HG02588 (cell line): ENCODE measurements at regions not wholly inside any gene's neighbourhood (a gene's known extent, or its start where the extent isn't known, plus 50 kb on each side); places are given as distances from the start of the nearest gene placed in this dataset.
"Not testable (repeated sequence)": the region's sequence is repeated elsewhere in the genome, so short reads cannot be mapped to it uniquely, and the experiment has no call there.

Experiments used
- ATAC-seq: cut with Tn5 transposase; IDR thresholded peaks from one replicate; pipeline ENCODE4 v1.9.1; 2021; ENCODE audit warnings: mild to moderate bottlenecking, moderate library complexity; ENCODE audit not compliant: unreplicated experiment

DNA sequence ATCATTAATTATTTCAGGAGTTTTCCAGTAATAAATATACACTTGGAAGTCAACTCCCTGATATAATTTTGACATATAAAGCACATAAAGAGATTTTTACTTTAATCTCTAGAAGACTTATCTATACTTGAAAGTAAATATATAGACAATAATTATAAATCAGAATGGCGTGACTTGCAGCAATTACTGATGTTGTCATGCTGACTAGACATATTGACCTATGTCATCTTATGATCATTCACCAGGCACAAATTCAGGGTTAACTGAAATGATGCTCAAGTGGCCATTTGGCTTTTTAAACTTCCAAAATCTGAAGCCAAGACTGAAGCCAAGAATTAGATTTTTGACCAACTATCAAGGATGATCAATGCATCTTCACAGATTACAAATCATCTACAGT, 192.2 kb downstream of the MCHR2 start:
- ATAC-seq = no peak

DNA sequence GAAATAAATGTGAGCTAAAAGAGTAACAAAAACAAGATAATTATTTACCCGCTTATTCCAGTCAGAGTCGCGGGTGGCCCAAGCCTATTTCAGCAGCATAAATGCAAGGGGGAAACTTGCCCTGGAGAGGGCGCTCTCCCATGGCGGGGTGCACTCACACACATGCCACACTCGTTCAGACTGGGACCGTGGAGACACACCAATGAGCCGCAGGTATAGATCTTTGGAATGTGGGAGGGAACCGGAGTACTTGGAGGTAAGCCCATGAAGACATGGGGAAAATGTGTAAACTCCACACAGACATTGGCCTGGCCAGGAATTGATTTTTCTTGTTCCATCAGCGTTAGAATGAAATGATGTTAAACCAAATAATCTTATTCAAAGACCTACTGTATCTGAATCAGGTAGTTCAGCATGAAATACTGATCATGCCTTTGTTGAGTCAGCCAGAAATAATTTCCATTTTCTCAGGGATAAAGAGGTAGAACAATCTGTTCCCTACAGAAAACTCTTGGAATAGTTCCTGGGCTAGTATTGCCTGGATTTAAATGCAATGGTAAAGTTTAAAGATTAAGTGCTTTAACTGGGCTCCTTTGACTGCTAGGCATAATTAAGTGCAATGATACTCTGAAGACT, 191.5 kb downstream of the MCHR2 start:
- no peak for ATAC-seq

DNA sequence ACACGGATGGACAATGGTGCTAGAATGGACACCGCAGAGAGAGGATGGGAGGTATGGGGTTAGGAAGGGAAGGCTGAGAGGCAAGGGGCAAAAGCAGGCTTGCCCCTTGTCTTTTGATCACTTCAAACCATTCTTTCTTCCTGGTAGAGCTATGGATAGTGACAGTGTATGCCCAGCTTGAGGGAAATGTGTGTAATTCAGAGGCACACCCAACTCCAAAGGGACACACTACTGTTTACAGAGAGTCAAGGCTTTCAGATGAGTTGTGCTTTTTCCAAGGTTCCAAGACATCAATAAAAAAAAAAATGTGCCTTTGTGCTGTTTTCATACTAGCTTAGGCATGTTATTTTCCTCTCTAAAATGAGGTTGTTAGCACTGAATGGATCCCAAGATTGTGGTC, 185.0 kb downstream of the MCHR2 start:
- no peak for ATAC-seq

DNA sequence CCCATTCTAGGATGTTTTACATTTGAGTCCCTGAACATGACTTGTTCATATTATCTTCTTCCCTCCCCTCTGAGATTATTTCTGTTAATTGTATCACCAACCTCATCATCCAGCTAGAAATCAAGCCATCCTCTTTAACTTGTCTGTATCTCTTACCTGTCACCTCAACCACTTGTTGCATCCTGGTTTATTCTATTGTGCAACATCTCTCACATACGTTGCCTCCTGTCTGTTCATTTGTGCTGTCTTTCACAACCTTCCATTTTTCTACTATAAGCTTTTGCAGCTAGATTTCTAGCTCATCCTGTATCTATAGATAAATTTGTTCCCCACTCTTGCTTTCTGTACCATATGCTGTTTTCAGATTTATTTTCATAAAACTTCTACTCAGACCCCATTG, 183.7 kb downstream of the MCHR2 start:
- ATAC-seq = no peak

DNA sequence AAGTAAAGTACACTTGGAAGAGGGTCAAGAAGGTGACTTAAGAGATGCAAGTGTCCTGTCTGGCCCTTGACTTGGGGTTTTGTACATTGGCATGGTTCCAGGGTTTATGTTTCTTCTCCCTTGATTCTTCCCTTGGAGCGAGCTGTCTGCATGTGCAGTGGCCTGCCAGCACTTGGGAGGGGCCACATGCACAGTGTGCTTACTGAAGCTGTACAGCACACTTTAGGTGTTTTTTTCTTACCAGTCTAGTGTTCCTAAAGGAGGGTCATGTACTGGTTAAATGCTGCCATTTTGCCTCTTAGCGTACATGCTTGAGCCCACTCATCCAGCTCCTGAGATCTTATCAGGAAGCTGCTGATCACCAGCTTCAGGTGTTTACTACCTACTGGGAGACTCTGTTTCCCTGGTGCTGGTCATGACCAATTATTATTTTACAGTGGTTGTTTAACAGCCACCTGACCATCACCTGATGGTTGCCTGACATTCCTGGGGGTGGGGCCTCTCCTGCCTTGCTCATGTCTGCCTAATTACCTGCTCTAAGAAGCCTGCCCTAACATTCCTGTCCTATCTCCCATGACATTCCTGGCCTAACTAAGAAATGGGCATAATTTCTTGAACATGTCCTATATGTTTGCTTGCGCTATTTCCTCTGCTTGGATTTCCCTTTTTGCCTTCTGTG, 182.9 kb downstream of the MCHR2 start:
- ATAC-seq = no peak

DNA sequence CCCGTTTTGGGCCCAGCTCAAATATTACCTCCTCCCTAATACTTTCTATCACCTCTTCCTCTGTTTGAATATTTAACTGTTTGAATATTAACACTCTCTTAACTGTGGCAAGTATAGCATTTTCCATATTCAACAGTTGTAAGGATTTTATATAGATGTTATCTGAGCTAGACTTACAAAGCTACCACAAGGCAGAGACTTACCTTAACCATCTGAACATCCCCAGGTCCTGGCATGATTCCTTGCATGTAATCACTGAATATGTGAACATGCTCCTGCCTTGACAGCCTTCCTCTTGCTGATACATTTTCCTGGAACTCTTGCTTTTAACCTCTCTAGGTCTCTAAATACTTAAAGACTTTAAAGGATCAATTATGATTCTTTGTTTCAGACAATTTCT, 182.4 kb downstream of the MCHR2 start:
- no peak for ATAC-seq

DNA sequence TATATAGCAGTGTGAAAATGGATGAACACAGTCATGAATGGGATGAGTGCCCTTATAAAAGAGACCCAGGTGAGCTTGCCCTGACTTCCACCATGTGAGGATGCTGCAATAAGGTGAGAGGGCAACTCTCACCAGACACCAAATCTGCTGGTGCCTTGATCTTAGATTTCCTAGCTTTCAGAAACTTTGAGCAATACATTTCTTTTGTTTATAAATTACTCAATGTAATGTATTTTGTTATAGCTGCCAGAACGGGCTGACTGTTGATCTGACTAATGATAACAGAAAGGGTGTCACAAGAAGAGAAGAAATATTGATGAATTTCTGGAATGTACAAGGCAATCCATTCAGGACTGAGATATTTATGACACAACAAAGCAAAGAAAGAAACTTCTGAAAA, 180.5 kb downstream of the MCHR2 start:
- ATAC-seq = no peak

DNA sequence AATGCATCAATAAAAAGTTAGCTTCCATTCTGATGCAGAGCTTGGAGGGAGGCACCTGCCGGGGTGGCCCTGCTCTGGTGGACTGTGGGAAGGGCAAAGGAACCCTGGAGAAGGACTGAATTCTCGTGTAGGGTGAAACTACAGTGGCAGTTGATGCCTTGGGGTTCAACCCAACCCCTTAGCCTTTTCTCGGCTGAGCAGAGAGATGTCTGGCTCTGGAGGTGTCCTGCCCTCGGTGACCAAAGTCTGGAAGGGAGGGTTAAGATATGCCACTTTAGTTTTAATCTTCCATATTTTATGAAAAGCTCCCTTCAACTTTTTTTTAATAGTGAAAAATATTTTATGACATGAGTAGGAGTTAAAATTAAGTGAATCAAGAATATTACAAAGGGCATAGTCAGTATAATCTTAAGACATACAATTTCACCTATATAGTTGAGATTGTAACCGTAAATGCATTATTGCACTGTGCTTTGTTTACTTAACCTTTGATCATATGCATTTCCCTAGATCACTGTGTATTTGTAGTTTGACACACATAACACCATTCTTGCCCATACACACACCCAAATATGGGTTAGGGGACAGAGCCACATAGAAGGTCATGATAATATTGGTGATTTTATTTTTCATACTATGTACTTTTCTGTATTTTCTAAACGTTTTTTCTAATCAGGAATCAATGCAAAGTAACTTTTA, 179.6 kb downstream of the MCHR2 start:
- ATAC-seq = no peak

DNA sequence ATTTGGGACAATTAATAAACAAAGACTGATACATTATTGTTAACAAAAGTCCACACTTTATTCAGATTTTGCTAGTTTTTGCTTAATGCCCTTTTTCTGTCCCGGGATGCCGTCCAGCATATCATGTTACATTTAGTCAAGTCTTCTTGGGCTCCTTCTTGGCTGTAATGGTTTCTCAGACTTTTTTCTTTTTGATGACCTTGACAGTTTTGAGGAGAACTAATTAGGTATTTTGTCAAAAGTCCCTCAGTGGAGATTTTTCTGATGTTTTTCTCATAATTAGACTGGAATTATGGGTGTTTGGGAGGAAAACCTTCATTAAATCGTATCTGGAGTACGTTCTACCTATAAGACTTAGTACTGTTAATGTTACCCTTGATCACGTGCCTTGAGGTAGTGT, 177.2 kb downstream of the MCHR2 start:
- no peak for ATAC-seq

DNA sequence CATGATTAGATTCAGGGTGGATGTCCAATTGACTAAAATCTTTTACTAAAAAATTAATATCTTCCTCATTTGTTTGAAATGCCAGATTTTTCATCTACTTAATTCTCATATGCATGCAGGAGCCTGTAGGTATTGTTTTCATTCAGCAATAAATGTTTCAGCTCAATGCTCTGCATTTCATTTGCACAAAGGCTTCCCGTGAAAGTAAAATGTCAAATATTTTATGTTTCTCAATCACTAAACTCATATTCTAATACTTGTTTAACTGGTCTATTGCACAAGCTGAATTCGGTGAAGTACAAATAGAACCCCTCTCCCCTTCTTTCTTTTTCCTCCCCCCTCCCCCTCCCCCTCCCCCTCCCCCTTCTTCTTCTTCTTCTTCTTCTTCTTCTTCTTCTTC, 175.9 kb downstream of the MCHR2 start:
- ATAC-seq = no peak

DNA sequence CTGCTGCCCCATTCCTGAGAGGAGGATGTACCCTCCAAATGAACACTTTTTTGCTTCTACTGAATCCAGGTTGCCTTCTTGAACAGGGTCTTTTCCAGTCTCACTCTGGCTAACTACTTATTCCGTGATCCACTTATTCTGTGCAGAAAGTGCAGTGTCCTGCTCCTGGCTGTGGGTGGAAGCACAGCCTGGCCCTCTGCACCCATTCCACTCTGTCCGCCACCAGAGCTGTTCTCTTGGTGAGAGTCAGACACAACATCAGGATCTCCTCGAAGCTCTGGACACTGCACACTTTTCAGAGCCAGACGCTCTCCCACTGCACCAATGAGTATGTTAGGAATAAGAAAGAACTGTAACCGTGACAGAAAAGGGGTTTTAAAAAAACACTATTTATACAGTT, 174.2 kb downstream of the MCHR2 start:
- no peak for ATAC-seq

DNA sequence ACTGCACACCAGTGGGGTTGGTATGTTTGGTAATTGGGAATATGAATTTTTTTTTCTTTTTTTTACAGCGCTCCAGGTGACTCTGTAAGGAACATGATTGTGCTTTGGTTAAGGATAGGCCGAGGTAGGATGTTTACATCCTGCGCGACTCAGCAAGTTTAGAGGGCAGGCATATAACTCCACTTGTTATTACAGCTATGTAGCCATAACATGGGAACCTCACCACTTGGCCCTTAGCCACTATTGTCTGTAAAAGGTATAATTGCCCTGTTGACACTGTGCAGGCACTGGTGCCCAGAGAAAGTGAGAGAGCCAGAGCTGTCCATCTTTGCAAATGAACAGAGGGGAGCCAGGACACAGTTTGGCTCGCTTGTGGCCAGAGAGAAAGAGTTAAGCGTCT, 172.9 kb downstream of the MCHR2 start:
- no peak for ATAC-seq

DNA sequence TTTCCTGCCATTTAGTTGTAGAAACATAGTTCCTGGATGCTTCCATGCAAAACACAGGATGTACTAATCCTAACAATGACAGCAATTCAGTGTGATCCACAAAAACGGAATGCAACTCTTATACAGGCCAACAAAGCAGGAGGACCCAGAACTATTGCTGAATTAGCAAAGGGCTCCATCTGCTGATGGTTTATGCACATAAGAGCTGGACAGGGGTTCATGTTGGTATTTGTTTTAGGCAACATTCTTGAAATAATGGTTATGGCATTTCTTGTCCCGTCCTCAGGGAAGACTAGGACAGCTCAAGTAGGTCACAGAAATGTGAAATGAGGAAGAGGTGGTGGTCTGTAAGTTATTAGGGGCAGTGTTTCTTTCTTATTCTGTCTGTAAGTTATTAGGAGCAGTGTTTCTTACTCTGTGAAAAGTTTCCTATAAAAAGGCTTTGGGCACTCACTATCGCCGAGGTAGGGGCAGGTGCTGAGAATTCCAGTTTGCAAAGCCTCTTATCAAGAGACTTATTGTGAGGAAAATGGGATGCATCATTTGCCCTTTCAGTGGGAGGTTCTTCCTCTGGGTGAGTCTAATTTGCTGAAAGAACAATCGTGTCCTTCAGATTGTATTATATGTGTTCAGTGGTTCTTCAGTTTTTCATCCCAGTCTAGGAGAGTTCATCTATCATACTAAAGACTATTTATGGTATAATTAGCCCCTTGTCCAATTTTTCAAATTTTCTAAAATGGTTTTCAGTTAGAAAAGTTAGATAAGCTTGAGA, 171.1 kb downstream of the MCHR2 start:
- no peak for ATAC-seq

DNA sequence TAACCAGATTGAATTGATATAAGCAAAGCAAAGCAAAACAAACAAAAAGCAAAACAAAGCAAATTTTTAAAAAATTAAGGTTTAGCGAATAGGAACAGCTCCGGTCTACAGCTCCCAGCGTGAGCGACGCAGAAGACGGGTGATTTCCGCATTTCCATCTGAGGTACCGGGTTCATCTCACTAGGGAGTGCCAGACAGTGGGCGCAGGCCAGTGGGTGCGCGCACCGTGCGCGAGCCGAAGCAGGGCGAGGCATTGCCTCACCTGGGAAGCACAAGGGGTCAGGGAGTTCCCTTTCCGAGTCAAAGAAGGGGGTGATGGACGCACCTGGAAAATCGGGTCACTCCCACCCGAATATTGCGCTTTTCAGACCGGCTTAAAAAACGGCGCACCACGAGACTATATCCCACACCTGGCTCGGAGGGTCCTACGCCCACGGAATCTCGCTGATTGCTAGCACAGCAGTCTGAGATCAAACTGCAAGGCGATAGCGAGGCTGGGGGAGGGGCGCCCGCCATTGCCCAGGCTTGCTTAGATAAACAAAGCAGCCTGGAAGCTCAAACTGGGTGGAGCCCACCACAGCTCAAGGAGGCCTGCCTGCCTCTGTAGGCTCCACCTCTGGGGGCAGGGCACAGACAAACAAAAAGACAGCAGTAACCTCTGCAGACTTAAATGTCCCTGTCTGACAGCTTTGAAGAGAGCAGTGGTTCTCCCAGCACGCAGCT, 170.3 kb downstream of the MCHR2 start:
- ATAC-seq = not testable (repeated sequence)

DNA sequence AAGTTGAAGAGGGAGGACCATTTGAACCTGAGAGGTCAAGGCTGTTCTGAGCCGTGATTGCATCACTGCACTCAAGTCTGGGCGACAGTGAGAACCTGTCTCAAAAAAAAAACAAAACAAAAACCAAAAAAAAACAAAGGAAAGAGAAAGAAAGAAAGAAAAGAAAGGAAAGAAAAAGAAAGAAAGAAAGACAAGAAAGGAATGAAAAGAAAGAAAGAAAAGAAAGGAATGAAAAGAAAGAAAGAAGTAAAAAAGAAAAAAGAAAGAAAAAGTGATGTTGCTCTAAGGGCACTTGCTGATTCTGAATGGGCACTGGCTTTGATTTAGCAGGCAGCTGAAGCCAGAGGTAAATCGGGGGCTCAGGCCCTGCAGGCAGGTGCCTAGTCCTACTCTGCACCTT, 161.0 kb downstream of the MCHR2 start:
- ATAC-seq = no peak

DNA sequence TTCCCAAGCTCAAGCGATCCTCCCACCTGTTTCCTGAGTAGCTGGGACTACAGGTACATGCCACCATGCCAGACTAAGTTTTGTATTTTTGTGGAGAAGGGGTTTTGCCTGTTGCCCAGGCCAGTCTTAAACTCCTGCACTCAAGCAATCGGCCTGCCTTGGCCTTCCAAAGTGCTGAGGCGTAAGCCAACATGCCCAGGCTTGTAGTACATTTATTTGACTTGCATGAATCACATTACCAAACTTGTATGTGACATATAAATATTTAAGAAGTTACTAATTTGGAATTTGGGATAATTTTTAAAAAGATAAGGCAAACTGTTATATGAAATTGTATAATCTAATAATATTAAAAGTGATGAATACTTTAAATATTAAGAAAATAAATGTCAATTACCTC, 157.6 kb downstream of the MCHR2 start:
- ATAC-seq = no peak

DNA sequence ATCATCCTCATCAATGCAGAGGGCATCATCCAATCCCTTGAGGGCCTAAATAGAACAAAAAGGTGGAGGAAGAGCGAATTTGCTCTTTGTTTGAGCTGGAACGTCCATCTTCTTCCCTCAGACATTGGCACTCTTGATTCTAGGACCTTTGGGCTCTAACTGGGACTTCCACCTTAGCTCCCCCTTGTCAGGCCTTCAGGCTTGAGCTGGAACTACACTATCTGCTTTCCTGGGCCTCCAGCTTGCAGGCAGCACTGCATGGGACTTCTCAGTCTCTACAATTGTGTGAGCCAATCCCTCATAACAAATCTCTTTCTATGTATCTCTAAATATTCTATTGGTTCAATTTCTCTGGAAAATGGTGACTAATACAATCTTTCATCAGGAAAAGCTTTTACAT, 155.4 kb downstream of the MCHR2 start:
- no peak for ATAC-seq

DNA sequence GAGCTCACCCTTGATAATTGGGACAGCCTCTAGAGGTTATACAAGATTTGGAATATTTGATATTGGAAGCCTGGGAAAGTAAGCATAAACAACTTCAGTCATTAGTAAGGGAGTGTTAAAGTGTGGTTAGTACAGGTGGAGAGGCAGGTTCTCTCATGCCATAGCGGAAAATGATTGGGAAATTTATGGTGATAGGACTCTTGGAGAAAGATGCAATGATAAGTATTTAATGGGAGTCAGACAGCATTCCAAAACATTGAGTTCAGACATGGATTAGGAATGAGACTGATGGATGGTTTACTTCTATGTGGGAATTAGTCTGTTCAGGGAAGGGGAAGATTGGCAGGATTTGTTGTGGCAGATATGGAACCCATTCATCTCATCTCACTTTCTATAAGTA, 152.7 kb downstream of the MCHR2 start:
- no peak for ATAC-seq

DNA sequence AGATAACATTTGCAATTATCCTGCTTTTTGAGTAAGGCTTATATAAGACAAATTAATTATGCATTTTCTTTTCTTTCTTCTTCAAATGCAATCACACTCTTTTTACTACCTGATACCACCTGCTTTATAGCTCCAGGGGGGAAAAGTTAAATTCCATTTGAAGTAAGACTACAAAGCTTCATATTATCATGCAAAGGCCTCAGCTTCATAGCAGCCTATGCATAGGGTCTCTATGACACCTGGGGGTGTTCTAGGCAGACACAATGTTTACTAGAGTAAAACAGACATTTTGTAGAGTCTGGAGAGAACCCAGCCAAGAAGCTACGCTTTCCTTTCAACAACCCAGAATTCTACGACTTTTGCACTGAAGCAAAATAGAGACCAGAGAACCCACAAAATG, 148.0 kb downstream of the MCHR2 start:
- ATAC-seq = no peak

DNA sequence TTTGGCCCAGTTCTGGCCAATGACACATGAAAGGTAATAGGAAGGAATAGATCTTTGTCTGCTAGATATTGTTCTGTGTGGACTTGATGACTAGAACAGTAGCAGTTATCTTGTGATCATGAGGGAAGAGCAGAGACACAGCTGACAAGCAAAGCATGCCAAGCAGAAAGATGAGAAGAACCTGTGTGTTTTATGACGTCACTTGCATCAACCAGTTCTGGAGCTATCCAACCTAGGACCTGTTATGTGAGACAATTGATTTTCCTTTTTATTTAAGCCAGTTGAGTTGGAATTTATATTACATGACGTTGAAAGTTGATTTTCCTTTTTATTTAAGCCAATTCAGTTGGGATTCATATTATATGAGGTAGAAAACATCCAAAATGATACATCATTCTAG, 143.2 kb downstream of the MCHR2 start:
- no peak for ATAC-seq

DNA sequence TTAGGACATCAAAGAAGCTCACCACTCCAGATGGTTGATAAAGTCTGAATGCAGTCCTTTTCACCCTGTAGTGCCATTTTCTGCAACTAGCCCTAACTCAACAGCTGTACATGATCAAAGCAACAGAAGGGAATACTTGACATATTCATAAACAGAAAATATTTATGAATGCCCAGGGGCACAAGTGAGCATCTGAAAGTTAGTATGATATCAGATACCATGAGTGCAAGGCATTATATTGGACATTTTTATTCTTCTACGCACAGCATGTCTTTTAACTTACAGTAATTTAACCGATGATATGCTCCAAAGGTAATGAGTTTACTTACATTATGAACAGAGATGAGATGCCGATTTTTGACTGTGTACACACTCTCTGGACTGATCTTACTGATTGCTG, 142.0 kb downstream of the MCHR2 start:
- no peak for ATAC-seq
